ENCODE measurements at regions not wholly inside any gene's neighbourhood (a gene's known extent, or its start where the extent isn't known, plus 50 kb on each side); places are given as distances from the start of the nearest gene placed in this dataset.
"Not testable (repeated sequence)": the region's sequence is repeated elsewhere in the genome, so short reads cannot be mapped to it uniquely, and the experiment has no call there.

DNA sequence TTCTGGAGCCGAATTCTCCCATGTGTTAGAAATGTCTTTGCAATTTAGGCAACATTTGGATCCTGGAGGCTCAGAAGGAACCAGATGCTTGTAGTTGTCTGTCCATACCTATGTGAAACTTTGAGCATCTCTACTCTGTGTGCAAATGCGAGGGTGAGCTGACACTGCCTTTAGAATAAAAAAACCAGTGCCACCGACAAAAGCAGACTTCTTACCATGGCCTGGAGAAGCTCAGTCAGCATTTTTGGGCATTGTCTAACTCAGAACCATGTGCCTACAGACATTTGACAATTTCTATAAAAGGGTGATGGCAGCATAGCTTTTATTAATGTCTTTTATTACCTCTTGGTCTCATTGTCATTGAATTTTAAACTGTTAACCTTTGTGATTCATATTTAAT is 78.4 kb upstream of the PPM1H start:
- TF ChIP-seq, protein P1, sequence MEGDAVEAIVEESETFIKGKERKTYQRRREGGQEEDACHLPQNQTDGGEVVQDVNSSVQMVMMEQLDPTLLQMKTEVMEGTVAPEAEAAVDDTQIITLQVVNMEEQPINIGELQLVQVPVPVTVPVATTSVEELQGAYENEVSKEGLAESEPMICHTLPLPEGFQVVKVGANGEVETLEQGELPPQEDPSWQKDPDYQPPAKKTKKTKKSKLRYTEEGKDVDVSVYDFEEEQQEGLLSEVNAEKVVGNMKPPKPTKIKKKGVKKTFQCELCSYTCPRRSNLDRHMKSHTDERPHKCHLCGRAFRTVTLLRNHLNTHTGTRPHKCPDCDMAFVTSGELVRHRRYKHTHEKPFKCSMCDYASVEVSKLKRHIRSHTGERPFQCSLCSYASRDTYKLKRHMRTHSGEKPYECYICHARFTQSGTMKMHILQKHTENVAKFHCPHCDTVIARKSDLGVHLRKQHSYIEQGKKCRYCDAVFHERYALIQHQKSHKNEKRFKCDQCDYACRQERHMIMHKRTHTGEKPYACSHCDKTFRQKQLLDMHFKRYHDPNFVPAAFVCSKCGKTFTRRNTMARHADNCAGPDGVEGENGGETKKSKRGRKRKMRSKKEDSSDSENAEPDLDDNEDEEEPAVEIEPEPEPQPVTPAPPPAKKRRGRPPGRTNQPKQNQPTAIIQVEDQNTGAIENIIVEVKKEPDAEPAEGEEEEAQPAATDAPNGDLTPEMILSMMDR (conservative IDR thresholded peaks at IDR 0.05; ENCODE audit: low read depth, low read length) = no peak
- H3K4me3 ChIP-seq (ENCODE audit: low read length) = no peak overlapping the region
- no peak for DNase-seq (ENCODE audit: low read depth)

DNA sequence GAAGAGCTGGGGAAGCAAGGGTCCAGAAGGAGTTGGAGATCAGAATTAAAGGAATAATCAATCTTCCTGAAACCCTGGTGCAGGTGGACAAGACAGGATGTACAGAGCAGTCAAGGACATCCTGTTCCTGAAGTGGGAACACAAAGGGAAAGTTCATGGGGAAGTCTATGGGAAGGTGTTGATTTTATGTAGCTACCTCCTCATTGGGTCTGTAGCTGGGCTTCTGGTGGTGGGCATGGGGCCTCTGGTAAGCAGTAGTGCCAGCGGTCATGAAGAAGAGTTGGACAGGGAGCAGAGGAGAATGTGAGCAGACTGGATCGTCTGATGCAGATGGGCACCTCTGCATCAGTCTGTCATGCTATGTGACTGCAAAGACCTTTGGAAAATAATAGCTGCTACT is 75.7 kb upstream of the PPM1H start:
- no peak for DNase-seq (ENCODE audit: low read depth)
- TF ChIP-seq, protein P1 (conservative IDR thresholded peaks at IDR 0.05; ENCODE audit: low read depth, low read length) = no peak
- no peak overlapping the region for H3K4me3 ChIP-seq (ENCODE audit: low read length)

DNA sequence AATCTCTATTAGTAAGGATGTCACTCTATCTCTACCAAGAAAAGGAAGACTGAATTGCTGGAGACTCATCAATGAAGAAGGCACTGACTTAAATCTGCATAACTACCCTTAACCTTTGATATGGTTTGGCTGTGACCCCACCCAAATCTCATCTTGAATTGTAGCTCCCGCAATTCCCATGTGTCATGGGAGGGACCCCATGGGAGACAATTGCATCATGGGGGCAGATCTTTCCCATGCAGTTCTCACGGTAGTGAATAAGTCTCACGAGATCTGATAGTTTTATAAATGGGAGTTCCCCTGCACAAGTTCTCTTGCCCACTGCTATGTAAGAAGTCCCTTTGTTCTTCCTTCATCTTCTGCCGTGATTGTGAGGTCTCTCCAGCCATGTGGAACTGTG is 73.4 kb upstream of the PPM1H start:
- H3K4me3 ChIP-seq (ENCODE audit: low read length) = no peak overlapping the region
- TF ChIP-seq, protein P1 (conservative IDR thresholded peaks at IDR 0.05; ENCODE audit: low read depth, low read length) = no peak
- DNase-seq (ENCODE audit: low read depth) = no peak

DNA sequence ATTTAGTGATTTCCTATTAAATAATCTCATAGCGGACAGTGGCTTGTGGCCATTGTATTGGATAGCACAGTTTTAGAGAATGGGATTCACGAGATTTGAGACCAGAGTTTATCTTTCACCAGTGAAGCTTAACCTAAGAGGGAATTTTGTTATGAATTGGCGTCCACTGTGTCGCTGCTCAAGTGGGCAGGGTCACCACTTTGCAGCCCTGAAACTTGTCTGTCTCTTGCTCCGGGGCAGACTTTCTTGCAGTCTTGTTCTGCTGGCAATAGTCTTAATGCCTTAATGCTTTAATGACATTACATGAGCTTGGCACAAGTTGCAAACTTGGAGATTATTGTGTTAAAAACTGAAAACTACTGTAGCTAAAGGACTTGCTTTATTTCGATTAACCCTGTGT is 72.8 kb upstream of the PPM1H start:
- TF ChIP-seq, protein P1 (conservative IDR thresholded peaks at IDR 0.05; ENCODE audit: low read depth, low read length) = no peak
- no peak overlapping the region for H3K4me3 ChIP-seq (ENCODE audit: low read length)
- peak; percentile 23 for DNase-seq (ENCODE audit: low read depth)

DNA sequence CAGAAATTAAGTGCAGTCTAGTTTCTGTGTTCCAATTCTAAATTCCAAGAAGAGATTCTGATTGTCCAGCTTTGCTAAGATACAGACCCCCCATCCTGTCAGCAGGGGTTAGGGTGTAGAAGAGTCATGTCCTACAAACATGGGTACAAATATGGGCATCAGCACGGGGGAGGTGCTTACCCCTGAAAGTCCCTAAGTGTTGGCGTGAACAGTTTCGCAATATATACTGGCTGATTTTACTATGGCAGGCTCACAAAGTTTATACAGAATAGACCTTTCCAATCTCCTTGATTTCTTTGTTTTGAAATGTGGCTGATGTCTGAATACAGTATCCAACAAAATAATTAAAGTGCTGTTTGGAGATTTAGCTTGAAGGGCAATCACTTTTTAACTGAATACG is 71.6 kb upstream of the PPM1H start:
- TF ChIP-seq, protein P1 (conservative IDR thresholded peaks at IDR 0.05; ENCODE audit: low read depth, low read length) = no peak
- DNase-seq (ENCODE audit: low read depth) = no peak

DNA sequence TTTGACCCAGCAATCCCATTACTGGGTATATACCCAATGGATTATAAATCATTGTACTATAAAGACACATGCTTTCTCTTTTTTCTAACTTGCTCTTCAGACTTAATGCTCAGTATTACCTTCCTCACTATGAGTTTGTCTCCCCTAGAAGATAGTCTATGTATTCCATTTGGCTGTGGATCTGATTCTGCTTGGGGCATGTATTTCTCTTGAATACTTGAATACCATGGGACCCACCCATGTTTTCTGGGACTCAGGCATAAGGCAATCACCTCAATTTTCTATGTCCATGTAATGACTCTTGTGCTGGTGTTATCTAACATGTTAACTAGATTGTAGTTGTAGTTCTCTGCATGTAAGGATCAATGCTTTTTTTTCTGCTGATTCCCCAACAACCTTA is 70.4 kb upstream of the PPM1H start:
- TF ChIP-seq, protein P1 (conservative IDR thresholded peaks at IDR 0.05; ENCODE audit: low read depth, low read length) = no peak
- DNase-seq (ENCODE audit: low read depth) = no peak

More for the DNA sequence above, 71.6 kb upstream of the PPM1H start:
- H3K4me3 ChIP-seq (ENCODE audit: low read length) = no peak overlapping the region

DNA sequence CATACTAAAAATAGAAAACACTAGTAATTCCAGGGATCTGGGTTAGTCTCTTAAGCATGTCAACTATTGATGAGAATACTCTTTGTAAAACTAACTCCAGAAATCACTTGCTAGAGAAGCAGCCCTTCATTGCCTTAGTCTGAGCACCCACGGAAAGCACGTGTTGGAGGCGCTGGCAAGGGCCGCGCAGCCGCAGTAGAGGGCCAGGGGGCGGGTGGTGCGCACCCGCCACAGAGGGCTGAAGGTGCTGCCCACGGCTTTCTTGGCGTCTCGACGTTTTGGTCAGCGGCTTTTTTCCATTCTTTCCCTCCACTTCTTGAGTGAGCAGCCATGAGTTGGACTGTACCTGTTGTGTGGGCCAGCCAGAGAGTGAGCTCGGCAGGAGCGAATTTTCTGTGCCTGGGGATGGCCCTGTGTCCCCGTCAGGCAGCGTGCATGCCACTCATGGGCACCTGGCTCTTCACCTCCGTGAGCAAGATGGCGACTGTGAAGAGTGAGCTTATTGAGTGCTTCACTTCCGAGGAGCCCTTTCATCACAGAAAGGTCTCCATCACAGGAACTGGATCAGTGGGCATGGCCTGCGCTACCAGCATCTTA is 68.4 kb upstream of the PPM1H start:
- no peak for DNase-seq (ENCODE audit: low read depth)
- TF ChIP-seq, protein P1 (conservative IDR thresholded peaks at IDR 0.05; ENCODE audit: low read depth, low read length) = no peak
- no peak overlapping the region for H3K4me3 ChIP-seq (ENCODE audit: low read length)

More for the DNA sequence above, 70.4 kb upstream of the PPM1H start:
- H3K4me3 ChIP-seq (ENCODE audit: low read length) = no peak overlapping the region

DNA sequence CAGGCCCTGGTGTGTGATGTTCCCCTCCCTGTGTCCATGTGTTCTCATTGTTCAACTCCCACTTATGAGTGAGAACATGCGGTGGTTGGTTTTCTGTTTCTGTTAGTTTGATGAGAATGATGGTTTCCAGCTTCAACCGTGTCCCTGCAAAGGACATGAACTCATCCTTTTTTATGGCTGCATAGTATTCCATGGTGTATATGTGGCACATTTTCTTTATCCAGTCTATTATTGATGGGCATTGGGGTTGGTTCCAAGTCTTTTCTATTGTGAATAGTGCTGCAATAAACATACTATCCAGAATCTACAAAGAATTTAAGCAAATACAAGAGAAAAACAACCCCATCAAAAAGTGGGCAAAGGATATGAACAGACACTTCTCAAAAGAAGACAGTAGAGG is 67.1 kb upstream of the PPM1H start:
- DNase-seq (ENCODE audit: low read depth); H3K4me3 ChIP-seq (ENCODE audit: low read length): not testable (repeated sequence)

Data from retinal pigment epithelial cell (primary cell).